AG04449 (cell line): ENCODE measurements at regions not wholly inside any gene's neighbourhood (a gene's known extent, or its start where the extent isn't known, plus 50 kb on each side); places are given as distances from the start of the nearest gene placed in this dataset.

ENCODE experiments used
- CTCF ChIA-PET: fragments of 350-600 bp; formaldehyde crosslinking; extraction: SDS; loops from one replicate; lab custom pipeline; 2021; ENCODE audit warnings: antibody characterized with exemption; lab: Yijun Ruan, JAX
- POLR2A ChIA-PET: fragments of 400-600, 350-600 bp; formaldehyde crosslinking; extraction: SDS; loops from one replicate; lab custom pipeline; 2020; ENCODE audit warnings: antibody characterized with exemption, inconsistent platforms; lab: Yijun Ruan, JAX
- DNase-seq: peaks from one replicate; pipeline ENCODE4 v3.0.0-alpha.2; 2010; ENCODE audit warnings: low read depth, low spot score
- H3K4me3 ChIP-seq: 2 replicates; pipeline ENCODE4 v1.5.1; 2011; ENCODE audit warnings: low read depth, mild to moderate bottlenecking, control low read depth, low read length
- CTCF ChIP-seq: IDR thresholded peaks from one replicate; pipeline ENCODE4 v1.5.1; 2011; ENCODE audit warnings: mild to moderate bottlenecking, moderate library complexity, low read length, control low read depth, inconsistent platforms; ENCODE audit not compliant: insufficient read depth; ENCODE audit errors: missing control alignments

DNA sequence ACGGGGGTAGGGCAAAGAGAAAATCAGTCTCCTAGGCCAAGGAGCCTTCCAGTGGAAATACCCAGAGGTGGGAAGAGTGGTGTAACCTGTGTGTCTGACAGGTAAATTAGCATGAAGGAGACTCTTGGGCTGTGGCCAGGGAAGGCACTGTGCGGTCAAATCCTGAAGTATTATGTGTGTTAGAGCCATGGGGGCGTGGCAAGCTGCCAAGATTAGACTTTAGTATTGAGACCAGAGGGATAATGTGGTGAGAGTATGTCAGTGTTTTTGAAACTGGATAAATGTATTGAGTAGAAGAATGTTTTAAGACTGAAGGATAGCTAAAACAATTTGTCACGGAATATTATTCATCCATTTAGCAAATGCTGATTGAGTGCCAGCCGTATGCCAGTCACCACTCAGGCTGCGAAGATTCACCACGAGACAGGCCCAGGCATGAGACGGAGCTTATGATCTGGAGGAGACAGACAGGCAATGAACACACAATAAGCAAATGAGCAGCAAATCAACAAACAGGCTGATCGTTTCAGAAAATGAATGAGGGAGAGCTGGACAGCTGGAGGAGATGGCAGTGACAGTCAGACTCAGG lies 445.9 kb downstream of the MCTP2 start:
- TF ChIP-seq CTCF: no peak
- H3K4me3 ChIP-seq: no peak overlapping the region
- ChIA-PET CTCF (no interaction called here), POLR2A (no interaction called here)
- DNase-seq: no peak

DNA sequence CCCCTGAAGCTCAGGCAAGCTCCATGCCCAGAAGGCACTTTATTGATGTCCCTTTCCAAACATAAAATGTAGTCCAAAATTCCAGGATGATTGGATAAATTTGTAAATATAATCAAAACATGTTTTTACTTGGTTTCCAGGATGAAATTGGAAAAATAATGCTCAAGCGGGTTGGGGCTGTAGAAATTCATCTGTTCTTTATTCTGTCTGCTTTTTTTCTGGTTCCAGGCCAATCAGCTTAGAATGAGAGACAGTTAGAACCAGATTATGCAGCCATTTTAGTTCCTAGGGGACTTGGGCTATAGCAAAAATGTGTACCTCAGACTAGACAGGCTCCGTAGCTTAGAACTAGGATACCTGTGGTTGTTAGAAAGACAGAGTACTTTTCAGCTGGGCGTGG lies 450.8 kb downstream of the MCTP2 start:
- no peak for TF ChIP-seq CTCF
- CTCF ChIA-PET: no interaction called here
- no peak overlapping the region for H3K4me3 ChIP-seq
- no peak for DNase-seq
- POLR2A ChIA-PET: no interaction called here

DNA sequence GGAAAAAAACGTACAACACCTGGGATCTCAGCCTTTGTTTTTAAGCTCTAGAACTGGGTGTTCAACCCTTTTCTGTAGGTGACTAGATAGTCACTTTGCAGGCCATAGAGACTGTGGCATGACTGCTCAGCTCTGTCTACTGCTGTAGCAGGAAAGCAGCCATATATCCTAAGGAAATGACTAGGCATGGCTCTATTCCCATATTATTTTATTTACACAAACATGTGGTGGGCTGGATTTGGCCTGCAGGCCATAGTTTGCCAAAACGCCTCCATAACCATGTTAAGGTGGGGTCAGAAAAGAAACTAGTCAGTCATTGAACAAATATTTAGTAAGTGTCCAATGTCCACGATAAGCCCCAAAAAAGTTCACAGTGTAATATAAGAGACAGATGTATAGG lies 452.5 kb downstream of the MCTP2 start:
- no peak for TF ChIP-seq CTCF
- DNase-seq: no peak
- H3K4me3 ChIP-seq: no peak overlapping the region
- POLR2A ChIA-PET: no interaction called here
- CTCF ChIA-PET: no interaction called here

GRCh38 chr15:94691169-94691568 lies 459.8 kb downstream of the MCTP2 start:
- POLR2A ChIA-PET: no interaction called here
- no peak overlapping the region for H3K4me3 ChIP-seq
- CTCF ChIA-PET: no interaction called here
- DNase-seq: no peak
- TF ChIP-seq CTCF: no peak

DNA sequence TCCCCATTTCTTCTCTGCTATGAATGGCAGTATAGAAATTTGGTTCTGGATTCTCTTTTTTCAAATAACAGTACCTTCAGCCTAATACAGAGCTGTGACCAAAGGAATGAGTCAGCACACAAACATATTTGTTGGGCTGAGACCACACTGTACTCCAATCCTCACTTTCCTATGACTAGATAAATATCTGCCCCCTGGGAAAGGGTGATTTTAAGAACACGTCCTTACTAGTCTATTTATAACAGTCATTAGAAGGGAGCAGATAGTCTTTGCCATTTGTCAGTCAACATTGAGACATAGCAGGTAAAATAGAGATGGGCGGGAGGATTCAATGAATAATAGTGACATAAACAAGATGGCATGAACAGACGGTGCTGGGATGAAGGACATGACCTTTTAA lies 461.3 kb downstream of the MCTP2 start:
- ChIA-PET CTCF (no interaction called here), POLR2A (no interaction called here)
- no peak for DNase-seq
- TF ChIP-seq CTCF: no peak
- no peak overlapping the region for H3K4me3 ChIP-seq

- no peak for TF ChIP-seq CTCF
- no peak for DNase-seq
- POLR2A ChIA-PET: no interaction called here
- CTCF ChIA-PET: no interaction called here
- H3K4me3 ChIP-seq: no peak overlapping the region
Measured at GRCh38 chr15:94700211-94700610, 468.9 kb downstream of the MCTP2 start.
